Lower leg skin (tissue), 3 donors: ENCODE measurements at regions not wholly inside any gene's neighbourhood (a gene's known extent, or its start where the extent isn't known, plus 50 kb on each side); places are given as distances from the start of the nearest gene placed in this dataset.

Experiments
- CTCF ChIP-seq, 3 donors: fragments of 450-650 bp; IDR thresholded peaks; one replicate each; pipeline ENCODE4 v1.5.1; 2016; ENCODE audit warnings: antibody characterized with exemption in 3 of 3, mild to moderate bottlenecking in 3 of 3, moderate library complexity in 2 of 3
- POLR2A ChIP-seq, 2 donors: fragments of 450-650 bp; IDR thresholded peaks; one replicate each; pipeline ENCODE4 v1.6.1; 2016 to 2017; ENCODE audit warnings: antibody characterized with exemption in 2 of 2, mild to moderate bottlenecking in 1 of 2, moderate library complexity in 1 of 2

- TF ChIP-seq CTCF (IDR thresholded peaks at IDR 0.05), result no peak
- TF ChIP-seq POLR2A (IDR thresholded peaks at IDR 0.05), result no peak
Measured at GRCh38 chr11:81331611-81332235, 1401.9 kb downstream of the FAM181B start.
